Muscle of leg (tissue), 3 donors: ENCODE measurements at regions not wholly inside any gene's neighbourhood (a gene's known extent, or its start where the extent isn't known, plus 50 kb on each side); places are given as distances from the start of the nearest gene placed in this dataset.

ENCODE experiments used
- DNase-seq: peaks from one replicate; pipeline ENCODE4 v3.0.0; 2013
- H3K27ac ChIP-seq: one replicate; pipeline ENCODE4 v1.5.1; 2013; ENCODE audit warnings: mild to moderate bottlenecking, low read length, control low read depth
- H3K27me3 ChIP-seq: one replicate; pipeline ENCODE4 v1.6.1; 2013; ENCODE audit warnings: low read length; ENCODE audit not compliant: control insufficient read depth, insufficient read depth
- H3K36me3 ChIP-seq: one replicate; pipeline ENCODE4 v1.6.1; 2013; ENCODE audit warnings: low read length; ENCODE audit not compliant: control insufficient read depth, insufficient read depth
- H3K4me1 ChIP-seq: one replicate; pipeline ENCODE4 v1.6.1; 2013; ENCODE audit warnings: low read length; ENCODE audit not compliant: control insufficient read depth, insufficient read depth
- H3K4me3 ChIP-seq: one replicate; pipeline ENCODE4 v1.5.1; 2013; ENCODE audit warnings: low read length, control low read depth
- H3K9me3 ChIP-seq: replicated peaks from 2 replicates; pipeline ENCODE4 v1.6.1; 2013; ENCODE audit warnings: low read depth, low read length; ENCODE audit not compliant: control insufficient read depth
- WGBS: methylation state at CpG from one replicate; pipeline ENCODE4 v1.1.5; 2013; ENCODE audit warnings: missing lambda C conversion rate; ENCODE audit not compliant: insufficient coverage; 5-methylcytosine and 5-hydroxymethylcytosine counted together

DNA sequence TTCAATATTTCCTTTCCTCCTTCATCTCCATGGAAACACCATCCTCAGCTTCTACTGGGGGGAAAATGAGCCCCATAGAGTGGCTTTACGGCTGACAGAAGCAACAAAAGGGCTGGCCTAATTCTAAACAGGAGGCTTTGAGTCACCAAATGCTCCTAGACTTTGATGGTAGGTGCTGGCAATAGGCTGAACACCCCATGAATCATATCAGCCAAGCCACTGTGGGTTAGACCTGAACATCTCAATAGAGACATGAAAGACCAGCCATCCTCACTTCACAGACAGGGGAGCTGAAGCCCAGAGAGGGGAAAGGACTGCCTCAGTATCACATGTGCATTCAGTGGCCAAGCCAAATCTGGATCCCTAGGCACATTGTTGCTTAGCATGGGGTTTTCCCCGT is 107.6 kb downstream of the AMER1 start:
- no peaks in the 10 kb centered on the region for H3K4me1 ChIP-seq
- 67% methylated on average over 1 of the region's 2 CpGs for WGBS
- no peaks in the 10 kb centered on the region for H3K27me3 ChIP-seq
- H3K27ac ChIP-seq = no peak overlapping the region
- no peaks in the 10 kb centered on the region for H3K36me3 ChIP-seq
- H3K4me3 ChIP-seq = no peak overlapping the region
- no peaks in the 10 kb centered on the region for H3K9me3 ChIP-seq
- DNase-seq = no peak

DNA sequence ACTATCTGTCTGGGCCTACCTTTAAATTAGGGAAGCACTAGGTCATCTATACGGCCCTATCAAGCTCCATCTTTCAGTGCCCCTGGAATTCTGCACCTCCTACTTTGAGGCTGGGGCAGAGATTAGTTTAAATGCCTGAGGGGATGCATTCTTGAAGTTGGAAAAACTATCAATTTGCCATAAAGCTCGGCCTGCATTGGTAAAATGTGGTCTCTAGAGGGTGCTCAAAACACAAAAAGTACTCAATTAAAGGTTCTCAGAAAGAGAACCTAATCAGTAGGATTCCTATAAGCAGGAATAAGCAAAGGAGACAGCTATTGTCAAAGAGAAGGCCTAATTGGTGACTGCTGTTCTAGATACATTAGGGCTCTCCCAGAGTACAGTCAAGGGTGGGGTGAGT is 111.7 kb downstream of the AMER1 start:
- Histone ChIP-seq H3K4me3 (no peak overlapping the region), H3K36me3 (no peaks in the 10 kb centered on the region), H3K4me1 (no peaks in the 10 kb centered on the region), H3K27ac (no peak overlapping the region), H3K27me3 (no peaks in the 10 kb centered on the region), H3K9me3 (no peaks in the 10 kb centered on the region)
- WGBS = no CpG with 5 or more reads among the region's 2 CpGs
- peak; percentile 9 for DNase-seq
